ENCODE measurements at regions not wholly inside any gene's neighbourhood (a gene's known extent, or its start where the extent isn't known, plus 50 kb on each side); places are given as distances from the start of the nearest gene placed in this dataset.
"Not testable (repeated sequence)": the region's sequence is repeated elsewhere in the genome, so short reads cannot be mapped to it uniquely, and the experiment has no call there.

DNA sequence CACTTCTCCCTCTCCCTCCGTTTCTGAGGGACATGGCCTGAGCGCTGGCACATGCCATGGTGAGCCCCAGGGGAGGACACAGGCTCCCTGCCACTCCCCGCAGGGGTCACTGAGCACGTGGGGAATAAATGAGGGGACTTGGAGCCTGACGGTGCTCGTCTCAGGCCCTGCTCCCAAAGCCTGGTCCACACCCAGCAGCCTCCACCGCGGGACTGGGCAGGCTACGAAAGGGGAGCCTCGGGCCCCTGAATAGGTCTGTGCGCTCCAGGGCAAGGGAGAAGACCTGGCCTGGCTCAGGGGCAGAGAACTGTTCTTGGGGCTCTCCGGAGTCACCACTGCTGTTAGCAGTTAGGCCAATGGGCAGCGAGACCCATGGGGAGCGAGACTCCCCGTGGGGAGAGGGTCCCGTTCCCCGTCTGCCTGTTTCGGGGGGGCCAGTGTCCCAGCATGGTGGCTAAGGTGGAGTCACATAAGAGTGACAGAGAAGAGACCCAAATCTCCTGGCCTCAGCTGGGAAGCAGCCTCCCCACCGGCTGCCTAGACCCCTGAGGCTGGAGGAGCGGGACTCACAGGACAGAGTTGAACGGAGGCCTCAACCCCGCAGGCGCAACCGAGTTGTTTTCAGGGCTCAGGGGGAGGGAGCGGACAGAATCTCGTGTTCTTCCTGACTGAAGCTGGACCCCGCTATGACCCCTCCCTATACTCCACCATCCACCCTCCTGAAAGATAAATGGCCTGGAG is 329.8 kb upstream of the SFSWAP start:
- FAIRE-seq (no peak), DNase-seq (ENCODE audit: insufficient read length) (no peak)
- TF ChIP-seq POLR2A (IDR thresholded peaks at IDR 0.05; ENCODE audit: low read depth, low read length) (no peak), TAF1 (IDR thresholded peaks at IDR 0.05; ENCODE audit: borderline replicate concordance, low read depth, low read length) (no peak), POLR2AphosphoS5 (IDR thresholded peaks at IDR 0.05; ENCODE audit: low read depth, low read length) (no peak)

DNA sequence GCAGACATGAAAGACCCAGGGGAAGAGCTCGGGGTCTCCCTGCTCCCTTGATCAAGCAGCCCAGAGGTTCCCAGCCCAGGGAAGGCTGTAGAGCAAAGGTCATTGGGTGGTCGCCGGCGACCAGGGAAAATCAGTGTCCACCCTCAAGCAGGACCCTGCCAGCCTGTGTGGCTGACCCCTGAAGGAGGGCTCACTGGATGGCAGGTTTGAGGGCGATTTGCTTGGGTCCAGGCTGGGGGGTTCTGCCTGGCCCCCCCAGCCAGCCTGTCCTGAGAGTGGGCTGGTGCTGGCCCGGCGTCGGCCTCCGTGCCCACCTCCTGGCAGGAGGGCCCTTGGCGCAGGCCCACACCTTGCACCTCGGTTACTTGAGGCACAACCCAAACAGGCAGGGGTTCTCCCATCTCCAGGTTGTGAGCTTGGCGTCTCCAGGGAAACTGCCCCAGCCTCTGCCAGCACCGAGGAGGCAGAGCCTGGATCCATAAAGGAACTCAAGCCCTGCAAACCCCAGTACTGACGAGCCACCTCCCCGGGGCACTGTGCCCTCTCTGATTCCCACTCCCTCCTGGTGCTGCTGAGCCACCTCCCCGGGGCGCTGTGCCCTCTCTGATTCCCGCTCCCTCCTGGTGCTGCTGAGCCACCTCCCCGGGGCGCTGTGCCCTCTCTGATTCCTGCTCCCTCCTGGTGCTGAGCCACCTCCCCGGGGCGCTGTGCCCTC is 329.0 kb upstream of the SFSWAP start:
- no peak for TF ChIP-seq POLR2A (IDR thresholded peaks at IDR 0.05; ENCODE audit: low read depth, low read length)
- no peak for TF ChIP-seq TAF1 (IDR thresholded peaks at IDR 0.05; ENCODE audit: borderline replicate concordance, low read depth, low read length)
- TF ChIP-seq POLR2AphosphoS5 (IDR thresholded peaks at IDR 0.05; ENCODE audit: low read depth, low read length) = no peak
- no peak for FAIRE-seq
- no peak for DNase-seq (ENCODE audit: insufficient read length)

- FAIRE-seq = no peak
Observed at GRCh38 chr12:131383291-131383690, 327.6 kb upstream of the SFSWAP start.

DNA sequence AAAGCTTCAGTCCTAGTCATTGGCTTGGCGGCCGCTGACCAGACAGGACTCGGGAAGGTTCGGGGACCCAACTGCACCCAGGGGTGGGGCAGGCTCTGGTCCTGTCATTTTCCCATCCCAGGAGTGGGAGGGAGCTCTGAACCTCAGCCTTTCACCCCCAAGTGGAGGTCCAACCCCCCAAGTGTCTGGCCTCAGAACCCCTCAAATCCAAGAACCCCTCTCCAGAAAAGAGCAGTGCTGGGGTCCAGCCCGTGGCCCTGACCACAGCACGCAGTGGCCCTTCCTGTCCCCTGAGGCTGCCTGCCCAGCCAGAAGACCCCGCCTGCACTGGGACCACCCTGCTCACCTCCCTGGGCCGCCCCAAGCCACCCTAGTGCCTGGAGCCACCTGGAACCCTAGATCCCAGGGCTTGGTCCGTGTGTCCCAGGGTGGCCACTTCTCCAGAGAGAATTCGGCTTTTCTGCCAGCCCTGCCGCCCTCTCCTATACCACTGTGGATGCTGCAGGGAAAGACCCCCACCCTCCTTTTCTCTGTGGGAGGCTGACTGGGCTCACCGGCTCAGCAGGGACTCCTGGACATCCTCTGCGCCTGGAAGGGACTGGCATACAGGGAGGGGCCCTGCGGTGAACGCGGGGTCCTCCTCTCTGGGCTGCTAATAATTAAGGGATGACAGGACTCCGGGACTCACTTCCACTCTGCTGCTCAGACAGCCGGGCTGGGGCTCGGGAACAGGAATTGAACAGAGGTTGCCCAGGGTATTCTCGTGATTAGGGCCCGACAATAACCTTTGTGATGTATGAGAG is 326.9 kb upstream of the SFSWAP start:
- no peak for FAIRE-seq
- no peak for TF ChIP-seq POLR2A (IDR thresholded peaks at IDR 0.05; ENCODE audit: low read depth, low read length)
- no peak for TF ChIP-seq TAF1 (IDR thresholded peaks at IDR 0.05; ENCODE audit: borderline replicate concordance, low read depth, low read length)
- no peak for TF ChIP-seq POLR2AphosphoS5 (IDR thresholded peaks at IDR 0.05; ENCODE audit: low read depth, low read length)
- no peak for DNase-seq (ENCODE audit: insufficient read length)

More at GRCh38 chr12:131383291-131383690, 327.6 kb upstream of the SFSWAP start:
- TF ChIP-seq POLR2A (IDR thresholded peaks at IDR 0.05; ENCODE audit: low read depth, low read length) = no peak
- no peak for TF ChIP-seq TAF1 (IDR thresholded peaks at IDR 0.05; ENCODE audit: borderline replicate concordance, low read depth, low read length)
- no peak for TF ChIP-seq POLR2AphosphoS5 (IDR thresholded peaks at IDR 0.05; ENCODE audit: low read depth, low read length)
- DNase-seq (ENCODE audit: insufficient read length) = no peak

GRCh38 chr12:131384544-131384855 is 326.4 kb upstream of the SFSWAP start:
- FAIRE-seq = no peak
- no peak for DNase-seq (ENCODE audit: insufficient read length)
- TF ChIP-seq TAF1 (IDR thresholded peaks at IDR 0.05; ENCODE audit: borderline replicate concordance, low read depth, low read length) (no peak), POLR2AphosphoS5 (IDR thresholded peaks at IDR 0.05; ENCODE audit: low read depth, low read length) (no peak), POLR2A (IDR thresholded peaks at IDR 0.05; ENCODE audit: low read depth, low read length) (no peak)

GRCh38 chr12:131385313-131386166 is 325.4 kb upstream of the SFSWAP start:
- no peak for FAIRE-seq
- no peak for DNase-seq (ENCODE audit: insufficient read length)
- TF ChIP-seq POLR2AphosphoS5 (IDR thresholded peaks at IDR 0.05; ENCODE audit: low read depth, low read length) (no peak), TAF1 (IDR thresholded peaks at IDR 0.05; ENCODE audit: borderline replicate concordance, low read depth, low read length) (no peak), POLR2A (IDR thresholded peaks at IDR 0.05; ENCODE audit: low read depth, low read length) (no peak)

- DNase-seq (ENCODE audit: insufficient read length) (no peak), FAIRE-seq (no peak)
- no peak for TF ChIP-seq POLR2A (IDR thresholded peaks at IDR 0.05; ENCODE audit: low read depth, low read length)
- TF ChIP-seq POLR2AphosphoS5 (IDR thresholded peaks at IDR 0.05; ENCODE audit: low read depth, low read length) = no peak
- TF ChIP-seq TAF1 (IDR thresholded peaks at IDR 0.05; ENCODE audit: borderline replicate concordance, low read depth, low read length) = no peak
Observed at GRCh38 chr12:131386167-131386521, 324.7 kb upstream of the SFSWAP start.

GRCh38 chr12:131386781-131387180 is 324.1 kb upstream of the SFSWAP start:
- TF ChIP-seq POLR2A (IDR thresholded peaks at IDR 0.05; ENCODE audit: low read depth, low read length) = no peak
- TF ChIP-seq TAF1 (IDR thresholded peaks at IDR 0.05; ENCODE audit: borderline replicate concordance, low read depth, low read length) = no peak
- TF ChIP-seq POLR2AphosphoS5 (IDR thresholded peaks at IDR 0.05; ENCODE audit: low read depth, low read length) = no peak
- FAIRE-seq = no peak
- no peak for DNase-seq (ENCODE audit: insufficient read length)

GRCh38 chr12:131387281-131388163 is 323.4 kb upstream of the SFSWAP start:
- DNase-seq (ENCODE audit: insufficient read length) (no peak), FAIRE-seq (no peak)
- TF ChIP-seq POLR2AphosphoS5 (IDR thresholded peaks at IDR 0.05; ENCODE audit: low read depth, low read length) = no peak
- no peak for TF ChIP-seq POLR2A (IDR thresholded peaks at IDR 0.05; ENCODE audit: low read depth, low read length)
- no peak for TF ChIP-seq TAF1 (IDR thresholded peaks at IDR 0.05; ENCODE audit: borderline replicate concordance, low read depth, low read length)

DNA sequence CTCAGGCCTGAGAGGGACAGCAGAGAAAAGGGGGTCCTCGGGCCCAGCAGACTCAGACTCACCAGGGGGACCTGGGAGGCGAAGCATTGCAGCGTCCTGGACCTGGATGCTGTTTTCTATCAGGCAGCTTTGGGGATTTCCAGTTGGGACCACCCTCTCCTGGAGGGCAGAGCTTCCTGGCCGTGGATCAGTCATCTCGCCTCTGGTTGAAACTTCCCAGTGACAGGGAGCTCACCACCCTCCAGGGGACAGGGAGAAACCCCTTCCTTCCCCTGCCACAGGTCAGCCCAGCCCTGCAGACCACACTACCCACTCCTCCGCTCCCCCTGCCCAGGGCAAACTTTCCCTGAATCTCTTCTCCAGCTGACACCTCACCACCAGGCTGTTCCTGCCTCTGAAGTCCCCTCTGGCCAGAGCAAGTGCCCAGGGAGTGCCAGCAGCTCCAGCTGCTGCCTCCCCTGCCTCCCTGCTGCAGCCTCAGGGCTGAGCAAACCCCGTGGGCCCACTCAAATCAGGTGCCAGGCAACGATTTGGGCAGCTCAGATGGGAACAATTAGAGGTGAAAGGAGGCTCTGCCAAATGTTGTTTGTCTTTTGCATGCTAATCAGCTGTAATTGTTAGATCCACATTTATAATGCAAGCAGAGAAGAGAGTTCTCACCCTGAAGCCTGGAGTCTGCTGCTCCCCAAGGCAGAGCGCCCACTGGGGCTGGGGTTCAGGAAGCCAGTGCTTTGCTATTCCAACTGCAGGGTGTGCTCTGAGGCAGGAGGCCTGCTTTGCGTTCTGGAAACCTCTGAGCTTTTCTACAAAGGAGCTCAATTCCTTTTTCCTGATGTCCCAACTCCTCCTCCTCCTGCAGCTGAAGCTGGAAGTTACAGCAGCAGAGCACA is 322.5 kb upstream of the SFSWAP start:
- FAIRE-seq; DNase-seq (ENCODE audit: insufficient read length): not testable (repeated sequence)

Measured in GM12892 (cell line).